SJCRH30 (cell line): ENCODE measurements at regions not wholly inside any gene's neighbourhood (a gene's known extent, or its start where the extent isn't known, plus 50 kb on each side); places are given as distances from the start of the nearest gene placed in this dataset.
"Not testable (repeated sequence)": the region's sequence is repeated elsewhere in the genome, so short reads cannot be mapped to it uniquely, and the experiment has no call there.

ENCODE experiments used
- DNase-seq, 2 experiments: peaks; one replicate each; pipeline ENCODE4 v3.0.0-alpha.2; 2015 to 2020
- H3K27ac ChIP-seq: fragments of 250-450 bp; sonication (Bioruptor Pico); 2 replicates; pipeline ENCODE4 v1.5.1; 2020; ENCODE audit warnings: mild to moderate bottlenecking, moderate library complexity
- H3K27me3 ChIP-seq: fragments of 250-450 bp; sonication (Bioruptor Pico); 2 replicates; pipeline ENCODE4 v1.5.1; 2020; ENCODE audit warnings: mild to moderate bottlenecking, moderate library complexity
- H3K36me3 ChIP-seq: fragments of 250-450 bp; sonication (Bioruptor Pico); 2 replicates; pipeline ENCODE4 v1.5.1; 2020; ENCODE audit warnings: mild to moderate bottlenecking, moderate library complexity
- H3K4me1 ChIP-seq: fragments of 250-450 bp; sonication (Bioruptor Pico); 2 replicates; pipeline ENCODE4 v1.5.1; 2020; ENCODE audit warnings: mild to moderate bottlenecking, moderate library complexity
- H3K4me3 ChIP-seq: fragments of 250-450 bp; sonication (Bioruptor Pico); 2 replicates; pipeline ENCODE4 v1.5.1; 2020; ENCODE audit warnings: mild to moderate bottlenecking, moderate library complexity
- H3K9me3 ChIP-seq: fragments of 250-450 bp; sonication (Bioruptor Pico); replicated peaks from 2 replicates; pipeline ENCODE4 v1.5.1; 2020; ENCODE audit warnings: mild to moderate bottlenecking, moderate library complexity

GRCh38 chr3:174366904-174367303, 492.2 kb upstream of the NAALADL2 start:
- not testable (repeated sequence) for H3K27me3 ChIP-seq, H3K9me3 ChIP-seq, DNase-seq, H3K27ac ChIP-seq, H3K4me3 ChIP-seq, H3K36me3 ChIP-seq
- peaks cover 11% of the 10 kb centered on the region for H3K4me1 ChIP-seq

- H3K27ac ChIP-seq, result no peak overlapping the region
- no peaks in the 10 kb centered on the region for H3K27me3 ChIP-seq
- H3K36me3 ChIP-seq, result no peaks in the 10 kb centered on the region
- no peaks in the 10 kb centered on the region for H3K9me3 ChIP-seq
- DNase-seq, result no peak
- H3K4me1 ChIP-seq, result no peaks in the 10 kb centered on the region
- no peak overlapping the region for H3K4me3 ChIP-seq
These were observed 482.8 kb upstream of the NAALADL2 start for GRCh38 chr3:174376346-174376745.

GRCh38 chr3:174377096-174377495, 482.0 kb upstream of the NAALADL2 start:
- no peaks in the 10 kb centered on the region for H3K9me3 ChIP-seq
- no peaks in the 10 kb centered on the region for H3K36me3 ChIP-seq
- H3K4me3 ChIP-seq, result no peak overlapping the region
- H3K27me3 ChIP-seq, result no peaks in the 10 kb centered on the region
- no peak for DNase-seq
- no peak overlapping the region for H3K27ac ChIP-seq
- no peaks in the 10 kb centered on the region for H3K4me1 ChIP-seq

GRCh38 chr3:174377684-174378083, 481.4 kb upstream of the NAALADL2 start:
- H3K27ac ChIP-seq, result no peak overlapping the region
- H3K4me3 ChIP-seq, result no peak overlapping the region
- no peaks in the 10 kb centered on the region for H3K36me3 ChIP-seq
- H3K27me3 ChIP-seq, result no peaks in the 10 kb centered on the region
- DNase-seq, result no peak
- no peaks in the 10 kb centered on the region for H3K9me3 ChIP-seq
- no peaks in the 10 kb centered on the region for H3K4me1 ChIP-seq

GRCh38 chr3:174382878-174383277, 476.3 kb upstream of the NAALADL2 start:
- no peak for DNase-seq
- Histone ChIP-seq H3K4me1 (no peaks in the 10 kb centered on the region), H3K36me3 (no peaks in the 10 kb centered on the region), H3K4me3 (no peak overlapping the region), H3K27ac (no peak overlapping the region), H3K9me3 (0 out of 2 replicates have a peak, but pooled peaks cover 6% of the 10 kb centered on the region), H3K27me3 (no peaks in the 10 kb centered on the region)

GRCh38 chr3:174387736-174388135, 471.4 kb upstream of the NAALADL2 start:
- H3K9me3 ChIP-seq, result 0 out of 2 replicates have a peak, but pooled peaks cover 6% of the 10 kb centered on the region
- no peaks in the 10 kb centered on the region for H3K36me3 ChIP-seq
- H3K27ac ChIP-seq, result no peak overlapping the region
- DNase-seq, result no peak
- no peaks in the 10 kb centered on the region for H3K27me3 ChIP-seq
- H3K4me1 ChIP-seq, result no peaks in the 10 kb centered on the region
- no peak overlapping the region for H3K4me3 ChIP-seq

GRCh38 chr3:174397848-174398247, 461.3 kb upstream of the NAALADL2 start:
- H3K27ac ChIP-seq, result no peak overlapping the region
- no peak overlapping the region for H3K4me3 ChIP-seq
- no peaks in the 10 kb centered on the region for H3K36me3 ChIP-seq
- no peaks in the 10 kb centered on the region for H3K27me3 ChIP-seq
- peak in 1 of 2 experiments; percentile 49 for DNase-seq
- H3K4me1 ChIP-seq, result no peaks in the 10 kb centered on the region; the same call in 1 of the 2 replicates
- H3K9me3 ChIP-seq, result peaks cover 14% of the 10 kb centered on the region; the same call in 1 of the 2 replicates

GRCh38 chr3:174398761-174399160, 460.4 kb upstream of the NAALADL2 start:
- no peak overlapping the region for H3K27ac ChIP-seq
- H3K36me3 ChIP-seq, result no peaks in the 10 kb centered on the region
- H3K4me3 ChIP-seq, result no peak overlapping the region
- H3K27me3 ChIP-seq, result no peaks in the 10 kb centered on the region
- H3K9me3 ChIP-seq, result peaks cover 14% of the 10 kb centered on the region; the same call in 1 of the 2 replicates
- no peaks in the 10 kb centered on the region; the same call in 1 of the 2 replicates for H3K4me1 ChIP-seq
- no peak for DNase-seq

GRCh38 chr3:174403831-174404230, 455.3 kb upstream of the NAALADL2 start:
- Histone ChIP-seq H3K27ac (no peak overlapping the region), H3K4me1 (no peaks in the 10 kb centered on the region; the same call in 1 of the 2 replicates), H3K9me3 (0 out of 2 replicates have a peak, but pooled peaks cover 13% of the 10 kb centered on the region), H3K27me3 (no peaks in the 10 kb centered on the region), H3K4me3 (no peak overlapping the region), H3K36me3 (no peaks in the 10 kb centered on the region)
- DNase-seq, result no peak

- Histone ChIP-seq H3K36me3 (no peaks in the 10 kb centered on the region), H3K27me3 (no peaks in the 10 kb centered on the region), H3K27ac (no peak overlapping the region), H3K4me1 (peaks cover 4% of the 10 kb centered on the region), H3K4me3 (no peak overlapping the region), H3K9me3 (0 out of 2 replicates have a peak, but pooled peaks cover 3% of the 10 kb centered on the region)
- DNase-seq, result no peak
These were observed 450.8 kb upstream of the NAALADL2 start for GRCh38 chr3:174408310-174408709.

GRCh38 chr3:174409086-174409743, 449.9 kb upstream of the NAALADL2 start:
- H3K36me3 ChIP-seq, result no peaks in the 10 kb centered on the region
- H3K27me3 ChIP-seq, result no peaks in the 10 kb centered on the region
- peak in 1 of 2 experiments; percentile 43 for DNase-seq
- H3K4me1 ChIP-seq, result peaks cover 4% of the 10 kb centered on the region; the same call in 1 of the 2 replicates
- no peak overlapping the region for H3K4me3 ChIP-seq
- 0 out of 2 replicates have a peak, but pooled peaks cover 3% of the 10 kb centered on the region for H3K9me3 ChIP-seq
- no peak overlapping the region for H3K27ac ChIP-seq

- no peak for DNase-seq
- H3K27me3 ChIP-seq, result no peaks in the 10 kb centered on the region
- H3K27ac ChIP-seq, result no peak overlapping the region
- H3K9me3 ChIP-seq, result no peaks in the 10 kb centered on the region; the same call in 1 of the 2 replicates
- no peaks in the 10 kb centered on the region for H3K36me3 ChIP-seq
- H3K4me1 ChIP-seq, result peaks cover 4% of the 10 kb centered on the region; the same call in 1 of the 2 replicates
- H3K4me3 ChIP-seq, result no peak overlapping the region
These were observed 445.8 kb upstream of the NAALADL2 start for GRCh38 chr3:174413062-174413912.

GRCh38 chr3:174414902-174415301, 444.2 kb upstream of the NAALADL2 start:
- no peak overlapping the region for H3K4me3 ChIP-seq
- no peaks in the 10 kb centered on the region for H3K27me3 ChIP-seq
- no peak overlapping the region for H3K27ac ChIP-seq
- peaks cover 4% of the 10 kb centered on the region; the same call in 1 of the 2 replicates for H3K4me1 ChIP-seq
- H3K9me3 ChIP-seq, result no peaks in the 10 kb centered on the region; the same call in 1 of the 2 replicates
- no peaks in the 10 kb centered on the region for H3K36me3 ChIP-seq
- no peak for DNase-seq

GRCh38 chr3:174417573-174417972, 441.6 kb upstream of the NAALADL2 start:
- H3K27ac ChIP-seq, result no peak overlapping the region

GRCh38 chr3:174419216-174419615, 439.9 kb upstream of the NAALADL2 start:
- DNase-seq, result no peak
- no peak overlapping the region for H3K4me3 ChIP-seq
- H3K27ac ChIP-seq, result no peak overlapping the region
- H3K27me3 ChIP-seq, result no peaks in the 10 kb centered on the region
- no peaks in the 10 kb centered on the region for H3K36me3 ChIP-seq
- H3K4me1 ChIP-seq, result no peaks in the 10 kb centered on the region
- H3K9me3 ChIP-seq, result no peaks in the 10 kb centered on the region; the same call in 1 of the 2 replicates

More at GRCh38 chr3:174417573-174417972, 441.6 kb upstream of the NAALADL2 start:
- no peak for DNase-seq
- no peaks in the 10 kb centered on the region for H3K4me1 ChIP-seq
- no peaks in the 10 kb centered on the region for H3K27me3 ChIP-seq
- H3K36me3 ChIP-seq, result no peaks in the 10 kb centered on the region
- H3K9me3 ChIP-seq, result no peaks in the 10 kb centered on the region; the same call in 1 of the 2 replicates
- no peak overlapping the region for H3K4me3 ChIP-seq
